GM12878 (cell line): ENCODE measurements at regions not wholly inside any gene's neighbourhood (a gene's known extent, or its start where the extent isn't known, plus 50 kb on each side); places are given as distances from the start of the nearest gene placed in this dataset.

Source experiments
- ATAC-seq: fragments of 200-7000 bp; cut with Tn5 transposase; 3 replicates; pipeline ENCODE4 v1.9.1; 2020; ENCODE audit warnings: mild to moderate bottlenecking, moderate library complexity
- BruUV-seq: library from RNA; stranded (reverse); fragments of 400-500 nt; replicated peaks from 2 replicates; lab custom pipeline; 2021; lab: Mats Ljungman, UMichigan
- CTCF ChIA-PET: fragments of 300-600 bp; sonication (Branson Sonifier 250); formaldehyde crosslinking; extraction: SDS; loops from one replicate; lab custom pipeline; 2021; ENCODE audit warnings: inconsistent platforms; lab: Yijun Ruan, JAX
- POLR2A ChIA-PET: fragments of 350-600 bp; formaldehyde crosslinking; extraction: SDS; loops from one replicate; lab custom pipeline; 2021; ENCODE audit warnings: inconsistent platforms; lab: Charles Lee
- RAD21 ChIA-PET: fragments of 300-600 bp; sonication (Branson Sonifier 250); formaldehyde crosslinking; loops from one replicate; lab custom pipeline; 2023; ENCODE audit warnings: antibody characterized with exemption; ENCODE audit not compliant: unreplicated experiment; lab: Charles Lee
- SMC1A ChIA-PET: fragments of 300-600 bp; sonication (Branson Sonifier 250); formaldehyde crosslinking; loops from one replicate; lab custom pipeline; 2023; ENCODE audit not compliant: unreplicated experiment, uncharacterized antibody; lab: Charles Lee
- DNase-seq: peaks from one replicate; pipeline ENCODE4 v3.0.0-alpha.2; 2011; ENCODE audit warnings: low read depth, low spot score
- FAIRE-seq: peaks from 3 replicates; lab custom pipeline; 2011; peaks lifted over from hg19 to GRCh38; lab: Jason Lieb, UNC
- H2AFZ ChIP-seq: 2 replicates; pipeline ENCODE4 v1.6.0; 2011; ENCODE audit warnings: low read depth, low read length, control low read depth; ENCODE audit not compliant: control insufficient read depth
- H3K27ac ChIP-seq: 2 replicates; pipeline ENCODE4 v1.5.1; 2011; ENCODE audit warnings: control low read depth; ENCODE audit not compliant: control insufficient read depth, insufficient read depth
- H3K27me3 ChIP-seq, 2 experiments: replicated peaks in 1 of 2; 2 replicates each; pipeline versions ENCODE4 v1.6.0 to v1.6.1; 2011; ENCODE audit warnings: low read length in 1 of 2; ENCODE audit not compliant: control insufficient read depth in 2 of 2, insufficient read depth in 2 of 2
- H3K36me3 ChIP-seq, 2 experiments: 2 replicates each; pipeline ENCODE4 v1.5.1; 2011; ENCODE audit warnings: low read length in 1 of 2; ENCODE audit not compliant: control insufficient read depth in 2 of 2, insufficient read depth in 2 of 2
- H3K4me1 ChIP-seq: 2 replicates; pipeline ENCODE4 v1.6.1; 2011; ENCODE audit warnings: mild to moderate bottlenecking, low read length, moderate library complexity, mixed read lengths; ENCODE audit not compliant: control insufficient read depth, insufficient read depth
- H3K4me2 ChIP-seq: 2 replicates; pipeline ENCODE4 v1.6.0; 2011; ENCODE audit warnings: control low read depth; ENCODE audit not compliant: control insufficient read depth, insufficient read depth
- H3K4me3 ChIP-seq: fragments of 200-600 bp; sonication (generic); 2 replicates; pipeline ENCODE4 v1.5.1; 2016
- H3K79me2 ChIP-seq: 2 replicates; pipeline ENCODE4 v1.6.0; 2011; ENCODE audit warnings: low read length; ENCODE audit not compliant: control insufficient read depth, insufficient read depth
- H3K9ac ChIP-seq: 2 replicates; pipeline ENCODE4 v1.8.0; 2011; ENCODE audit warnings: low read length, control low read depth, mixed read lengths; ENCODE audit not compliant: control insufficient read depth, insufficient read depth
- H3K9me3 ChIP-seq: replicated peaks from 3 replicates; pipeline ENCODE4 v1.5.1; 2011; ENCODE audit warnings: mild to moderate bottlenecking, low read length; ENCODE audit not compliant: control insufficient read depth, insufficient read depth
- H4K20me1 ChIP-seq: 2 replicates; pipeline ENCODE4 v1.6.0; 2011; ENCODE audit not compliant: control insufficient read depth, insufficient read depth
- EED ChIP-seq: sonication (generic); IDR thresholded peaks from 2 replicates; pipeline ENCODE4 v1.6.1; 2016; ENCODE audit warnings: antibody characterized with exemption, low read depth
- EZH2 ChIP-seq: IDR thresholded peaks from 2 replicates; pipeline ENCODE4 v1.6.1; 2012; ENCODE audit warnings: low read depth, mild to moderate bottlenecking, control low read depth, inconsistent platforms, low read length, borderline replicate concordance; ENCODE audit not compliant: control insufficient read depth
- HCFC1 ChIP-seq: fragments of 150-350 bp; IDR thresholded peaks from 2 replicates; pipeline ENCODE4 v1.6.1; 2014; ENCODE audit warnings: low read length
- MEF2A ChIP-seq: IDR thresholded peaks from 2 replicates; pipeline ENCODE4 v1.6.1; 2011; ENCODE audit warnings: low read depth, mild to moderate bottlenecking, low read length, moderate library complexity; ENCODE audit not compliant: insufficient read depth
- RB1 ChIP-seq: fragments of 450-650 bp; formaldehyde crosslinking; IDR thresholded peaks from 2 replicates; pipeline ENCODE4 v1.6.1; 2017; ENCODE audit warnings: mild to moderate bottlenecking, borderline replicate concordance
- SMC3 ChIP-seq: IDR thresholded peaks from 2 replicates; pipeline ENCODE4 v1.6.1; 2011; ENCODE audit warnings: low read length, improper control_type of control experiment, borderline replicate concordance
- ZNF384 ChIP-seq: IDR thresholded peaks from 2 replicates; pipeline ENCODE4 v1.6.1; 2012; ENCODE audit warnings: low read depth, mild to moderate bottlenecking, low read length, improper control_type of control experiment, borderline replicate concordance
- ZSCAN29 ChIP-seq: fragments of 450-650 bp; IDR thresholded peaks from 2 replicates; pipeline ENCODE4 v1.6.1; 2017; ENCODE audit warnings: mild to moderate bottlenecking, moderate library complexity
- WGBS: methylation state at CpG from one replicate; pipeline ENCODE4 v1.1.6; 2016; ENCODE audit warnings: low lambda C conversion rate; ENCODE audit not compliant: insufficient replicate concordance, insufficient coverage; ENCODE audit errors: missing lambda C conversion rate; 5-methylcytosine and 5-hydroxymethylcytosine counted together
- in situ Hi-C: fragments of 300-500 bp; cut with MboI; formaldehyde crosslinking; loops from 9 replicates; pipeline ENCODE4 v1.14.3; 2018; ENCODE audit warnings: mixed read lengths
- intact Hi-C: fragments of 100-400 bp; cut with micrococcal nuclease; formaldehyde crosslinking; loops from one replicate; pipeline ENCODE4 v1.14.2; 2022; ENCODE audit not compliant: unreplicated experiment
- TF ChIP-seq, protein P1 (sequence below): IDR thresholded peaks from 2 replicates; pipeline ENCODE4 v1.6.1; 2012; ENCODE audit warnings: low read depth, low read length, improper control_type of control experiment

DNA sequence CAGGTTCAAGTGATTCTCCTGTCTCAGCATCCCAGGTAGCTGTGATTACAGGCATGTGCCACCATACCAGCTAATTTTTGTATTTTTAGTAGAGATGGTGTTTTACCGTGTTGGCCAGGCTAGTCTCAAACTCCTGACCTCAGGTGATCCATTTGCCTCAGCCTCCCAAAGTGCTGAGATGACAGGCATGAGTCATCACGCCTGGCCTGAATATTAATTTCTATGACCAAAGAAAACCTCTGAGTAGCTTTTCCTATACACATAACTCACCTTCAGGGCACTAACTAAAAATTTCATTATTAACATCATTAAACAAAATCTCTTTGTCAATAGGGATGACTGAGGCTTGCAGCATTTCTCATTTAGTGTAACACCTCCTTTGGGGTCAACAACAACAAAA lies 259.6 kb upstream of the KRR1 start:
- POLR2A ChIA-PET = no interaction called here
- Histone ChIP-seq H3K9ac (no peak overlapping the region), H3K9me3 (no peaks in the 10 kb centered on the region), H3K4me3 (no peak overlapping the region), H3K4me1 (peaks cover 6% of the 10 kb centered on the region; the same call in 1 of the 2 replicates), H4K20me1 (no peaks in the 10 kb centered on the region)
- BruUV-seq = no TSS peak
- in situ Hi-C loops = no loop called here
- CTCF ChIA-PET = interaction anchor here (1.0 to 1.5 kb wide), 2 partner anchors 9 to 17 kb away, joined by 3 read pairs; no protein-coding TSS in a partner anchor
- 49% methylated on average over 2 of the region's 2 CpGs for WGBS
- no peak for ATAC-seq
- TF ChIP-seq SMC3 = no peak
- no peak for TF ChIP-seq MEF2A
- no peak for TF ChIP-seq EZH2
- no peak for TF ChIP-seq ZNF384
- TF ChIP-seq, protein P1, sequence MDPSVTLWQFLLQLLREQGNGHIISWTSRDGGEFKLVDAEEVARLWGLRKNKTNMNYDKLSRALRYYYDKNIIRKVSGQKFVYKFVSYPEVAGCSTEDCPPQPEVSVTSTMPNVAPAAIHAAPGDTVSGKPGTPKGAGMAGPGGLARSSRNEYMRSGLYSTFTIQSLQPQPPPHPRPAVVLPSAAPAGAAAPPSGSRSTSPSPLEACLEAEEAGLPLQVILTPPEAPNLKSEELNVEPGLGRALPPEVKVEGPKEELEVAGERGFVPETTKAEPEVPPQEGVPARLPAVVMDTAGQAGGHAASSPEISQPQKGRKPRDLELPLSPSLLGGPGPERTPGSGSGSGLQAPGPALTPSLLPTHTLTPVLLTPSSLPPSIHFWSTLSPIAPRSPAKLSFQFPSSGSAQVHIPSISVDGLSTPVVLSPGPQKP = no peak
- no peak for TF ChIP-seq EED
- TF ChIP-seq HCFC1 = no peak
- no peak for TF ChIP-seq RB1
- TF ChIP-seq ZSCAN29 = no peak
- TF ChIP-seq, all 136 proteins: peak for 0
- Histone ChIP-seq H3K79me2 (no peaks in the 10 kb centered on the region), H2AFZ (no peak overlapping the region), H3K27me3 (no peaks in the 10 kb centered on the region), H3K4me2 (no peak overlapping the region), H3K36me3 (no peaks in the 10 kb centered on the region), H3K27ac (no peak overlapping the region)
- FAIRE-seq (no peak), DNase-seq (no peak)
- intact Hi-C loops = loop anchor here (5.0 kb wide), 1 partner anchor 261 kb away; the partner anchor contains the start of gene PHLDA1
- ChIA-PET SMC1A (interaction anchor here (0.9 to 1.1 kb wide), 3 partner anchors 13 to 118 kb away, joined by 3 to 4 read pairs (median 4); no protein-coding TSS in a partner anchor), RAD21 (interaction anchor here (0.6 kb wide), 1 partner anchor 1370 kb away, joined by 3 read pairs; no protein-coding TSS in a partner anchor)
